Common myeloid progenitor, CD34-positive (primary cell): ENCODE measurements at regions not wholly inside any gene's neighbourhood (a gene's known extent, or its start where the extent isn't known, plus 50 kb on each side); places are given as distances from the start of the nearest gene placed in this dataset.

Experiments used
- CTCF ChIA-PET: fragments of 350-600 bp; sonication (Branson Sonifier 250); formaldehyde crosslinking; loops from one replicate; lab custom pipeline; 2021; ENCODE audit warnings: antibody characterized with exemption; lab: Charles Lee
- POLR2A ChIA-PET: fragments of 350-600 bp; sonication (Branson Sonifier 250); formaldehyde crosslinking; loops from one replicate; lab custom pipeline; 2021; ENCODE audit warnings: antibody characterized with exemption; lab: Charles Lee
- DNase-seq, 3 donors: peaks; one replicate each; pipeline versions ENCODE4 v3.0.0 to v3.0.0-alpha.2; 2013
- H3K27ac ChIP-seq, 2 experiments: 1 replicate in 1 of 2; 2 replicates in 1 of 2; pipeline ENCODE4 v1.7.0; 2013; ENCODE audit warnings: inconsistent platforms in 2 of 2, low read length in 2 of 2, mild to moderate bottlenecking in 2 of 2, low read depth in 1 of 2, moderate library complexity in 1 of 2; ENCODE audit not compliant: severe bottlenecking in 2 of 2, insufficient read depth in 1 of 2, poor library complexity in 1 of 2
- H3K27me3 ChIP-seq, 5 experiments: replicated peaks in 2 of 5; 1 replicate in 3 of 5; 2 replicates in 2 of 5; pipeline versions ENCODE4 v1.6.1 to v1.7.0; 2013; ENCODE audit warnings: low read length in 4 of 5, mild to moderate bottlenecking in 2 of 5, moderate library complexity in 2 of 5, inconsistent platforms in 1 of 5; ENCODE audit not compliant: insufficient read depth in 5 of 5, control insufficient read depth in 4 of 5
- H3K36me3 ChIP-seq, 4 experiments: 1 replicate in 2 of 4; 2 replicates in 2 of 4; pipeline versions ENCODE4 v1.6.1 to v1.7.0; 2013; ENCODE audit warnings: low read length in 3 of 4, control low read depth in 1 of 4, mild to moderate bottlenecking in 1 of 4; ENCODE audit not compliant: control insufficient read depth in 4 of 4, insufficient read depth in 4 of 4
- H3K4me1 ChIP-seq, 4 experiments: 1 replicate in 3 of 4; 2 replicates in 1 of 4; pipeline versions ENCODE4 v1.6.1 to v1.7.1; 2013; ENCODE audit warnings: low read length in 3 of 4, mild to moderate bottlenecking in 3 of 4, control low read depth in 1 of 4, inconsistent platforms in 1 of 4, moderate library complexity in 1 of 4; ENCODE audit not compliant: control insufficient read depth in 4 of 4, insufficient read depth in 4 of 4; ENCODE audit errors: control extremely low read depth in 1 of 4
- H3K4me3 ChIP-seq, 7 experiments: 1 replicate in 4 of 7; 2 replicates in 3 of 7; pipeline versions ENCODE4 v1.5.1 to v1.7.0; 2013; ENCODE audit warnings: mild to moderate bottlenecking in 7 of 7, low read length in 6 of 7, moderate library complexity in 6 of 7, inconsistent platforms in 2 of 7, low read depth in 2 of 7, control low read depth in 1 of 7; ENCODE audit not compliant: insufficient read depth in 4 of 7, control insufficient read depth in 1 of 7; ENCODE audit errors: extremely low read depth in 1 of 7
- H3K9me3 ChIP-seq, 5 experiments: 1 replicate in 4 of 5; 2 replicates in 1 of 5; pipeline versions ENCODE4 v1.6.1 to v1.7.1; 2013; ENCODE audit warnings: low read length in 4 of 5, mild to moderate bottlenecking in 2 of 5, inconsistent platforms in 1 of 5, low read depth in 1 of 5, moderate library complexity in 1 of 5; ENCODE audit not compliant: control insufficient read depth in 4 of 5, insufficient read depth in 2 of 5; ENCODE audit errors: control extremely low read depth in 1 of 5
- WGBS: methylation state at CpG from one replicate; pipeline ENCODE4 v1.1.5; 2013; ENCODE audit not compliant: insufficient coverage; 5-methylcytosine and 5-hydroxymethylcytosine counted together

GRCh38 chr3:126263971-126264370, 83.6 kb upstream of the ALDH1L1 start:
- peaks cover 0 to 16% (median 14%) of the 10 kb centered on the region in 4 experiments for H3K4me1 ChIP-seq
- peaks cover 0 to 45% (median 16%) of the 10 kb centered on the region in 5 experiments for H3K27me3 ChIP-seq
- H3K4me3 ChIP-seq: no peak overlapping the region
- ChIA-PET CTCF (no interaction called here), POLR2A (no interaction called here)
- 100% methylated on average over 2 of the region's 4 CpGs for WGBS
- H3K9me3 ChIP-seq: peaks cover 0 to 1% (median 0%) of the 10 kb centered on the region in 5 experiments
- no peaks in the 10 kb centered on the region for H3K36me3 ChIP-seq
- H3K27ac ChIP-seq: no peak overlapping the region
- DNase-seq: no peak

DNA sequence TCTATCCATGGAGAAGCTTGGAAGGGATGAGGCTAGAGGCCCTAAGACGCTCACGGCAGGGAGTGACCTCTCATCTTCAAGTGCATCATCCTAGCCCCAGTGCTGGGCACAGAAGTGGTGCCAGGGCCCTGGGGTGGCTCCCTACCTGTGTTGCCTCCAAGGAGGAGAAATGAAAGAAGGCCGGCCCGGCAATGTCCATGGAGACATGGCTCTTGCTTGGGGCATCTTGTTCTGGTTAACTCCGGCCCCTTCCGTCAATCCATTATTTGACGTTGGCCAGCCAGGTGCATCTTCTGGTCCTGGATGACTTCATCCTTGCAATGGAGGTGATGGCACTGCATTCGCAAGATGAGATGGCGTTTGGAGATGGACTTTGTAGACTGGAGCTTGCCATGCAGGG, 83.2 kb upstream of the ALDH1L1 start:
- no peak for DNase-seq
- Histone ChIP-seq H3K4me3 (no peak overlapping the region), H3K4me1 (peaks cover 0 to 19% (median 15%) of the 10 kb centered on the region in 4 experiments), H3K36me3 (no peaks in the 10 kb centered on the region), H3K27ac (no peak overlapping the region), H3K27me3 (peaks cover 0 to 42% (median 15%) of the 10 kb centered on the region in 5 experiments), H3K9me3 (peaks cover 0 to 1% (median 0%) of the 10 kb centered on the region in 5 experiments)
- ChIA-PET CTCF (no interaction called here), POLR2A (no interaction called here)
- WGBS: 96% methylated on average over 9 of the region's 9 CpGs

GRCh38 chr3:126262227-126262626, 81.8 kb upstream of the ALDH1L1 start:
- H3K36me3 ChIP-seq: no peaks in the 10 kb centered on the region
- ChIA-PET POLR2A (no interaction called here), CTCF (no interaction called here)
- H3K9me3 ChIP-seq: peaks cover 0 to 1% (median 0%) of the 10 kb centered on the region in 5 experiments
- no peak for DNase-seq
- H3K27ac ChIP-seq: no peak overlapping the region
- peaks cover 0 to 16% (median 11%) of the 10 kb centered on the region in 4 experiments for H3K4me1 ChIP-seq
- peaks cover 0 to 30% (median 13%) of the 10 kb centered on the region in 5 experiments for H3K27me3 ChIP-seq
- WGBS: 100% methylated on average over 3 of the region's 3 CpGs
- H3K4me3 ChIP-seq: no peak overlapping the region

DNA sequence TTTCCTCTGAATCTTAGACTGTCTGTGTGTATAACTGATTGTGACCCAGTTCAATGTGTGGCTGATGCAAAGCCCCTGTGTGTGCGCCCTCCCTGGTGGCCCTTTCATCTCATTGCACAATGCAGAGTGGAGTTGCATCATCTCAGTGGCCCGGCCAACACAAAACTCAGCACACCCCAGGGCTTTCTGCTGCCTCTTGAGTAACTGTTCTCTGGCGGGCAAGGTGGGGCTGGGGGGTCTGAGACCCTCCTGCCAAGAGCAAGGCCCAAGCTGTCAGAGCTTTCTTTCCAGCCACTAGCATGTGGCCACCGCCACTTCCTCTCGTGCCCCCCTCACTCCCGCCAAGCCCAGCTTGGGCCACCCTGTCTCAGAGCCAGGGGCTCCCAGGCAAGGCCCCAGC, 80.7 kb upstream of the ALDH1L1 start:
- WGBS: 67% methylated on average over 5 of the region's 6 CpGs
- no peak overlapping the region for H3K4me3 ChIP-seq
- peak; percentile 22 to 66 (median 61) for DNase-seq
- POLR2A ChIA-PET: no interaction called here
- no peaks in the 10 kb centered on the region for H3K36me3 ChIP-seq
- H3K27ac ChIP-seq: no peak overlapping the region
- peaks cover 0 to 1% (median 0%) of the 10 kb centered on the region in 5 experiments for H3K9me3 ChIP-seq
- H3K4me1 ChIP-seq: peaks cover 0 to 13% (median 7%) of the 10 kb centered on the region in 4 experiments
- peaks cover 0 to 19% (median 3%) of the 10 kb centered on the region in 5 experiments for H3K27me3 ChIP-seq
- CTCF ChIA-PET: no interaction called here

- ChIA-PET POLR2A (no interaction called here), CTCF (no interaction called here)
- H3K9me3 ChIP-seq: peaks cover 0 to 1% (median 0%) of the 10 kb centered on the region in 5 experiments
- H3K36me3 ChIP-seq: no peaks in the 10 kb centered on the region
- H3K4me3 ChIP-seq: no peak overlapping the region
- H3K27me3 ChIP-seq: peaks cover 0 to 9% (median 0%) of the 10 kb centered on the region in 5 experiments
- no peak overlapping the region for H3K27ac ChIP-seq
- DNase-seq: peak in 2 of 3 donors; percentile 34 to 45
- 61% methylated on average over 23 of the region's 23 CpGs for WGBS
- H3K4me1 ChIP-seq: peaks cover 0 to 13% (median 7%) of the 10 kb centered on the region in 4 experiments
These were observed 79.3 kb upstream of the ALDH1L1 start for GRCh38 chr3:126259411-126260391.

DNA sequence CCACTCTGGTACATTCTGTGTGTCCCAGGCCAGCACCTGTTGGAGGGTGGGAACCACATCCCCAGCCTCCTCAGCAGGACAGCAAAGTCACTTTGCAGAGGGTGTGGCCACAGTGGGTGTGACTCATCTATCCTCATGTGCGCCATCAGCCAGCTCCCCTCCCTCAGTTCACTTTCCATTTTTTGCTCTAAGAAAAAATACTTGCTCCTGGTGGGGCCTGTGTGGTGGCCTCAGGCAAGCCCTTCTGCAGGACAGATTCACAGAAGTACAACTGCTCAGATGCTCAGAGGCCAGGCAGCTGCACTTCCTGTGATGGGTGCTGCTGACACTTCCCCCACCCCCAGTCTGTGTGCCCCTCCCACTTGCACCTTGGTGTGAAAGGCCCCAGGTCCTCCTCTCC, 78.3 kb upstream of the ALDH1L1 start:
- peaks cover 0 to 1% (median 0%) of the 10 kb centered on the region in 5 experiments for H3K9me3 ChIP-seq
- CTCF ChIA-PET: interaction anchor here (1.4 kb wide), 1 partner anchor 14 kb away, joined by 3 read pairs; no protein-coding TSS in a partner anchor
- no peak overlapping the region for H3K27ac ChIP-seq
- H3K4me3 ChIP-seq: no peak overlapping the region
- peaks cover 0 to under 1% (median 0%) of the 10 kb centered on the region in 5 experiments for H3K27me3 ChIP-seq
- DNase-seq: peak in 2 of 3 donors; percentile 49 to 62
- WGBS: 67% methylated on average over 1 of the region's 1 CpG
- POLR2A ChIA-PET: no interaction called here
- peaks cover 0 to 13% (median 7%) of the 10 kb centered on the region in 4 experiments for H3K4me1 ChIP-seq
- H3K36me3 ChIP-seq: no peaks in the 10 kb centered on the region

- WGBS: 100% methylated on average over 2 of the region's 3 CpGs
- CTCF ChIA-PET: interaction anchor here (1.2 to 1.4 kb wide), 4 partner anchors 8 to 124 kb away, joined by 3 to 4 read pairs (median 3); no protein-coding TSS in a partner anchor
These were observed 77.6 kb upstream of the ALDH1L1 start for GRCh38 chr3:126257984-126258383.

More at GRCh38 chr3:126257984-126258383, 77.6 kb upstream of the ALDH1L1 start:
- no peak overlapping the region for H3K27ac ChIP-seq
- peaks cover 0 to 1% (median 0%) of the 10 kb centered on the region in 5 experiments for H3K9me3 ChIP-seq
- no peaks in the 10 kb centered on the region for H3K36me3 ChIP-seq
- POLR2A ChIA-PET: no interaction called here
- H3K4me1 ChIP-seq: peaks cover 0 to 13% (median 7%) of the 10 kb centered on the region in 4 experiments
- no peak for DNase-seq
- no peak overlapping the region for H3K4me3 ChIP-seq
- H3K27me3 ChIP-seq: no peaks in the 10 kb centered on the region
